ENCODE measurements at regions not wholly inside any gene's neighbourhood (a gene's known extent, or its start where the extent isn't known, plus 50 kb on each side); places are given as distances from the start of the nearest gene placed in this dataset.

DNA sequence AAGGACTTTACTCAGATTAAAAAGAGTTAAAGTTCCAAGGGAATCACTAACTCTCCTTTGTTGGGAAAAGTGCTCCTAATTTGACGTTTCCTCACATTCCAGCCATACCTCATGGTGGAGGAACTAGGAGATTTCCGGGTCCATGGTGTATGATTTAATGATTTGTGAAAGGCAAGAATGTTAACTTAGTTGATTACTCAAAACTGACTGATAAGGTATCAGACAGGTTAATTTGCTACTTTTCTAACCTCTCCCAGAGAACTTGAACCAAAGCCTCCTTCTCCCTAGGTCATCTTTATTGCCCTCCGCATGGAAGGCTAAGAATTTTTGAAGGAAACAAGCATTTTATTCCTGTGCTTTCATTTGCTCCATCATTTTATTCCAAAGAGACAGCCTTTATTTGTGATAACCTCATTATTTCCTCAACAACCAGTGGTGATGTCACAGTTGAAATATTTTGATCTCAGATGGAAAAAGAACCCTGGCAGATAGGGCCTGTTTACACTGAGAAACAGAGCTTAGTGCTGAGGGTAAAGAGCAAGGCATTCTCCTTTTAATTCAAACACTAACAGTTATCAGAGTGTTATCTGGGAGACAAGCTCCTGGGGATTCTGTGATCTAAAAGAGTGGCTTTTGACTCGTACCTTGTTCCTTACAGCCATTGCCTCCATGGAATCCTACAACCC lies 57.4 kb upstream of the BMP2 start:
- no peak overlapping the region for H3K23ac ChIP-seq (ENCODE audit: insufficient read length, low read depth, low read length)
- no peak overlapping the region for H3K4me2 ChIP-seq (ENCODE audit: insufficient read depth, insufficient read length, low read length)
- Mint-ChIP-seq H3K27ac (no peak overlapping the region; a peak in 1 of 7 replicates), H3K4me1 (peaks cover 7 to 9% of the 10 kb centered on the region in 2 experiments), H3K4me3 (no peak overlapping the region), H3K36me3 (ENCODE audit: insufficient read depth in 1 of 3, low read depth in 3 of 3) (no peaks in the 10 kb centered on the region), H3K27me3 (ENCODE audit: low read depth) (no peaks in the 10 kb centered on the region; the same call in 1 of the 2 replicates), H3K9me3 (no peaks in the 10 kb centered on the region)
- H3K4me1 ChIP-seq (ENCODE audit: insufficient read depth, low read length), result no peaks in the 10 kb centered on the region
- no peak overlapping the region for H3K14ac ChIP-seq (ENCODE audit: insufficient read depth, low read length)
- H2BK15ac ChIP-seq (ENCODE audit: low read depth, low read length), result no peak overlapping the region
- no peak overlapping the region for H4K91ac ChIP-seq (ENCODE audit: insufficient read length, low read depth, low read length)
- no peaks in the 10 kb centered on the region for H3K27me3 ChIP-seq (ENCODE audit: insufficient read depth, low read length)
- H2BK120ac ChIP-seq (ENCODE audit: low read depth, low read length, poor library complexity, severe bottlenecking), result no peak overlapping the region
- no peak overlapping the region for H3K4ac ChIP-seq (ENCODE audit: low read depth, low read length)
- no peak overlapping the region for H2BK12ac ChIP-seq (ENCODE audit: insufficient read length, low read depth, low read length)
- H2AFZ ChIP-seq (ENCODE audit: low read length), result no peak overlapping the region
- H3K27ac ChIP-seq (ENCODE audit: insufficient read length, low read depth, low read length), result no peak overlapping the region
- no peak for TF ChIP-seq CTCF (conservative IDR thresholded peaks at IDR 0.05)
- H3K18ac ChIP-seq (ENCODE audit: insufficient read length, low read depth, low read length), result no peak overlapping the region
- no peak overlapping the region for H3K56ac ChIP-seq (ENCODE audit: insufficient read length, low read depth, low read length)
- no peaks in the 10 kb centered on the region for H3K23me2 ChIP-seq (ENCODE audit: insufficient read length, low read depth, low read length, poor library complexity, severe bottlenecking)
- H2BK5ac ChIP-seq (ENCODE audit: insufficient read length, low read length), result no peak overlapping the region
- no peaks in the 10 kb centered on the region for H4K20me1 ChIP-seq (ENCODE audit: control insufficient read depth, insufficient read depth, insufficient read length)
- no peak overlapping the region for H2BK20ac ChIP-seq (ENCODE audit: low read depth, low read length, poor library complexity, severe bottlenecking)
- H3T11ph ChIP-seq (ENCODE audit: low read length), result no peak overlapping the region
- WGBS (ENCODE audit: extremely low coverage, insufficient read length, low lambda C conversion rate), result no CpG with 5 or more reads among the region's 4 CpGs
- H3K9me3 ChIP-seq (ENCODE audit: control insufficient read depth, low read depth, low read length), result no peaks in the 10 kb centered on the region
- H3K79me1 ChIP-seq (ENCODE audit: insufficient read depth, low read depth, low read length, poor library complexity, severe bottlenecking), result no peaks in the 10 kb centered on the region
- H4K8ac ChIP-seq (replicated peaks; ENCODE audit: insufficient read length, low read depth, low read length), result no peak overlapping the region
- H3K79me2 ChIP-seq (ENCODE audit: insufficient read depth, low read length), result no peaks in the 10 kb centered on the region
- no peak overlapping the region for H2AK5ac ChIP-seq (ENCODE audit: insufficient read length, low read length)
- DNase-seq, result no peak
- no peak overlapping the region for H3K9ac ChIP-seq (ENCODE audit: extremely low read depth, insufficient read length, low read length)
- no peak overlapping the region for H4K5ac ChIP-seq (ENCODE audit: insufficient read length, low read depth, low read length)

Measured in H9 (cell line).